K562 (cell line): ENCODE measurements at regions not wholly inside any gene's neighbourhood (a gene's known extent, or its start where the extent isn't known, plus 50 kb on each side); places are given as distances from the start of the nearest gene placed in this dataset.

Experiments used
- CCNT2 ChIP-seq: IDR thresholded peaks from 2 replicates; pipeline ENCODE4 v1.6.1; 2011; ENCODE audit warnings: borderline replicate concordance, low read depth, mild to moderate bottlenecking, moderate library complexity, mixed read lengths, low read length; ENCODE audit not compliant: insufficient read length; ENCODE audit errors: extremely low read depth
- CEBPG ChIP-seq, 3 experiments: fragments of 200-800 bp in 1 of 3; sonication (Bioruptor generic) in 1 of 3; sonication (generic) in 1 of 3; formaldehyde crosslinking in 1 of 3; IDR thresholded peaks in 2 of 3; conservative IDR thresholded peaks in 1 of 3; 2 replicates each; pipeline versions ENCODE4 v1.6.1 to v1.8.0; 2016 to 2022; ENCODE audit warnings: missing compliant biosample characterization in 2 of 3, missing genetic modification characterization in 2 of 3, mild to moderate bottlenecking in 1 of 3, missing genetic modification reagents in 1 of 3
- KAT2B ChIP-seq: IDR thresholded peaks from one replicate; pipeline ENCODE4 v1.6.1; 2012; ENCODE audit warnings: low read depth, mild to moderate bottlenecking, control low read depth, inconsistent platforms, low read length, moderate library complexity
- MYC ChIP-seq, 2 experiments: fragments of 250-450 bp in 1 of 2; sonication (Bioruptor Pico) in 1 of 2; IDR thresholded peaks; 2 replicates each; pipeline versions ENCODE4 v1.5.1 to v1.6.1; 2012 to 2021; ENCODE audit warnings: low read depth in 2 of 2, borderline replicate concordance in 1 of 2, improper control_type of control experiment in 1 of 2, low read length in 1 of 2, mild to moderate bottlenecking in 1 of 2, moderate library complexity in 1 of 2
- NFXL1 ChIP-seq: fragments of 450-650 bp; formaldehyde crosslinking; IDR thresholded peaks from 2 replicates; pipeline ENCODE4 v1.4.0; 2021; ENCODE audit warnings: mild to moderate bottlenecking
- RBM34 ChIP-seq: fragments of 200-400 bp; formaldehyde crosslinking; IDR thresholded peaks from 2 replicates; pipeline ENCODE4 v1.6.1; 2018; ENCODE audit warnings: low read length, borderline replicate concordance; ENCODE audit not compliant: insufficient read depth
- TF ChIP-seq, protein P1 (sequence below): fragments of 250-450 bp; sonication (Bioruptor Pico); IDR thresholded peaks from 2 replicates; pipeline ENCODE4 v1.4.0; 2020; ENCODE audit warnings: mild to moderate bottlenecking, moderate library complexity
- TF ChIP-seq, protein P2 (sequence below): fragments of 450-650 bp; IDR thresholded peaks from 2 replicates; pipeline ENCODE4 v1.7.0; 2016; ENCODE audit warnings: borderline replicate concordance
- TF ChIP-seq, protein P3 (sequence below), 3 experiments: IDR thresholded peaks in 2 of 3; conservative IDR thresholded peaks in 1 of 3; 2 replicates each; pipeline ENCODE4 v1.5.1; 2011 to 2012; ENCODE audit warnings: low read length in 3 of 3, mild to moderate bottlenecking in 3 of 3, control low read depth in 2 of 3, improper control_type of control experiment in 1 of 3, inconsistent platforms in 1 of 3, low read depth in 1 of 3, mixed read lengths in 1 of 3, moderate library complexity in 1 of 3; ENCODE audit not compliant: insufficient read depth in 2 of 3

DNA sequence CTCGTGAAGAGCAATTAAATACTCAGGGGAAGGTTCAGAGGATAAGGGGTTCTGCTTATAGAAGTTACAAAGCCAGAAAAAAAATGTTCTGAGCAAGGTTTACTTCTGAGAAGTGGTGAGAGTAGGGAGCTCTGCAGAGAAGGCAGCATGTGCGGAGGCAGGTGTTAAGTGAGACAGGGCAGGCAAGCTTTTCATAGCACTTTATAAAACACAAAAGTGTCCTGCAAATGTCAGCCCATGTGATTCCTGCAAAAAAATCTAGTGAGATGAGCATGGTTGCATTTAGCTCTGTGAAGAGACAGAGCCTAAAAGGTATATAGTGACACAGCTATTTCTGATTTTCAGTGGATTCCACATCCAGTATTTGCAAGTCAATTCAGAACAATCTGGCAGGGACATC is 223.8 kb upstream of the SYT4 start:
- TF ChIP-seq NFXL1 (CRISPR knock-in tag) (no peak), MYC (IDR thresholded peaks at IDR 0.05; ENCODE audit: low read depth, low read length) (no peak), MYC (CRISPR knock-in tag; IDR thresholded peaks at IDR 0.05; ENCODE audit: borderline replicate concordance, low read depth) (no peak), CEBPG (CRISPR knock-in tag; IDR thresholded peaks at IDR 0.05) (no peak), CEBPG (tag; conservative IDR thresholded peaks at IDR 0.05 in 1 of 2, IDR thresholded peaks at IDR 0.05 in 1 of 2) (no peak), KAT2B (no peak), CCNT2 (no peak), RBM34 (no peak)
- TF ChIP-seq, protein P1, sequence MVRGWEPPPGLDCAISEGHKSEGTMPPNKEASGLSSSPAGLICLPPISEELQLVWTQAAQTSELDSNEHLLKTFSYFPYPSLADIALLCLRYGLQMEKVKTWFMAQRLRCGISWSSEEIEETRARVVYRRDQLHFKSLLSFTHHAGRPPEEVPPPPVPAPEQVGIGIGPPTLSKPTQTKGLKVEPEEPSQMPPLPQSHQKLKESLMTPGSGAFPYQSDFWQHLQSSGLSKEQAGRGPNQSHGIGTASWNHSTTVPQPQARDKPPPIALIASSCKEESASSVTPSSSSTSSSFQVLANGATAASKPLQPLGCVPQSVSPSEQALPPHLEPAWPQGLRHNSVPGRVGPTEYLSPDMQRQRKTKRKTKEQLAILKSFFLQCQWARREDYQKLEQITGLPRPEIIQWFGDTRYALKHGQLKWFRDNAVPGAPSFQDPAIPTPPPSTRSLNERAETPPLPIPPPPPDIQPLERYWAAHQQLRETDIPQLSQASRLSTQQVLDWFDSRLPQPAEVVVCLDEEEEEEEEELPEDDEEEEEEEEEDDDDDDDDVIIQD: no peak
- TF ChIP-seq, protein P2, sequence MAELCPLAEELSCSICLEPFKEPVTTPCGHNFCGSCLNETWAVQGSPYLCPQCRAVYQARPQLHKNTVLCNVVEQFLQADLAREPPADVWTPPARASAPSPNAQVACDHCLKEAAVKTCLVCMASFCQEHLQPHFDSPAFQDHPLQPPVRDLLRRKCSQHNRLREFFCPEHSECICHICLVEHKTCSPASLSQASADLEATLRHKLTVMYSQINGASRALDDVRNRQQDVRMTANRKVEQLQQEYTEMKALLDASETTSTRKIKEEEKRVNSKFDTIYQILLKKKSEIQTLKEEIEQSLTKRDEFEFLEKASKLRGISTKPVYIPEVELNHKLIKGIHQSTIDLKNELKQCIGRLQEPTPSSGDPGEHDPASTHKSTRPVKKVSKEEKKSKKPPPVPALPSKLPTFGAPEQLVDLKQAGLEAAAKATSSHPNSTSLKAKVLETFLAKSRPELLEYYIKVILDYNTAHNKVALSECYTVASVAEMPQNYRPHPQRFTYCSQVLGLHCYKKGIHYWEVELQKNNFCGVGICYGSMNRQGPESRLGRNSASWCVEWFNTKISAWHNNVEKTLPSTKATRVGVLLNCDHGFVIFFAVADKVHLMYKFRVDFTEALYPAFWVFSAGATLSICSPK: no peak
- TF ChIP-seq, protein P3, sequence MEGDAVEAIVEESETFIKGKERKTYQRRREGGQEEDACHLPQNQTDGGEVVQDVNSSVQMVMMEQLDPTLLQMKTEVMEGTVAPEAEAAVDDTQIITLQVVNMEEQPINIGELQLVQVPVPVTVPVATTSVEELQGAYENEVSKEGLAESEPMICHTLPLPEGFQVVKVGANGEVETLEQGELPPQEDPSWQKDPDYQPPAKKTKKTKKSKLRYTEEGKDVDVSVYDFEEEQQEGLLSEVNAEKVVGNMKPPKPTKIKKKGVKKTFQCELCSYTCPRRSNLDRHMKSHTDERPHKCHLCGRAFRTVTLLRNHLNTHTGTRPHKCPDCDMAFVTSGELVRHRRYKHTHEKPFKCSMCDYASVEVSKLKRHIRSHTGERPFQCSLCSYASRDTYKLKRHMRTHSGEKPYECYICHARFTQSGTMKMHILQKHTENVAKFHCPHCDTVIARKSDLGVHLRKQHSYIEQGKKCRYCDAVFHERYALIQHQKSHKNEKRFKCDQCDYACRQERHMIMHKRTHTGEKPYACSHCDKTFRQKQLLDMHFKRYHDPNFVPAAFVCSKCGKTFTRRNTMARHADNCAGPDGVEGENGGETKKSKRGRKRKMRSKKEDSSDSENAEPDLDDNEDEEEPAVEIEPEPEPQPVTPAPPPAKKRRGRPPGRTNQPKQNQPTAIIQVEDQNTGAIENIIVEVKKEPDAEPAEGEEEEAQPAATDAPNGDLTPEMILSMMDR (IDR thresholded peaks at IDR 0.05 in 2 of 3, conservative IDR thresholded peaks at IDR 0.05 in 1 of 3; ENCODE audit: insufficient read depth in 2 of 3, low read depth in 1 of 3, low read length in 3 of 3): no peak
